Fibroblast of lung (primary cell): ENCODE measurements at regions not wholly inside any gene's neighbourhood (a gene's known extent, or its start where the extent isn't known, plus 50 kb on each side); places are given as distances from the start of the nearest gene placed in this dataset.

Experiments used
- CTCF ChIP-seq, 2 donors: IDR thresholded peaks in 1 of 2; conservative IDR thresholded peaks in 1 of 2; 1 replicate in 1 of 2; 2 replicates in 1 of 2; pipeline ENCODE4 v1.5.1; 2011 to 2012; ENCODE audit warnings: low read length in 2 of 2, control low read depth in 1 of 2, inconsistent platforms in 1 of 2, low read depth in 1 of 2, mild to moderate bottlenecking in 1 of 2
- EZH2 ChIP-seq: IDR thresholded peaks from 2 replicates; pipeline ENCODE4 v1.5.1; 2012; ENCODE audit warnings: low read length, control low read depth, mild to moderate bottlenecking; ENCODE audit errors: missing control alignments

GRCh38 chr11:45596571-45596970, 68.9 kb downstream of the CHST1 start:
- no peak for TF ChIP-seq CTCF (conservative IDR thresholded peaks at IDR 0.05 in 1 of 2, IDR thresholded peaks at IDR 0.05 in 1 of 2; ENCODE audit: low read depth in 1 of 2, low read length in 2 of 2)
- no peak for TF ChIP-seq EZH2
